Suprapubic skin (tissue), 4 donors: ENCODE measurements at regions not wholly inside any gene's neighbourhood (a gene's known extent, or its start where the extent isn't known, plus 50 kb on each side); places are given as distances from the start of the nearest gene placed in this dataset.

Experiments
- CTCF ChIP-seq, 2 donors: fragments of 200-600 bp in 1 of 2; fragments of 450-650 bp in 1 of 2; sonication (generic) in 1 of 2; IDR thresholded peaks; one replicate each; pipeline ENCODE4 v1.5.1; 2016 to 2019; ENCODE audit warnings: antibody characterized with exemption in 2 of 2, mild to moderate bottlenecking in 1 of 2, moderate library complexity in 1 of 2
- POLR2A ChIP-seq, 2 donors: fragments of 450-650 bp; IDR thresholded peaks; one replicate each; pipeline ENCODE4 v1.6.1; 2017; ENCODE audit warnings: antibody characterized with exemption in 2 of 2, mild to moderate bottlenecking in 2 of 2, moderate library complexity in 2 of 2
- POLR2AphosphoS5 ChIP-seq, 3 donors: sonication (generic); formaldehyde crosslinking; IDR thresholded peaks; one replicate each; pipeline ENCODE4 v1.6.1; 2017; ENCODE audit warnings: antibody characterized with exemption in 3 of 3

- TF ChIP-seq CTCF (IDR thresholded peaks at IDR 0.05) (no peak), POLR2A (IDR thresholded peaks at IDR 0.05) (no peak), POLR2AphosphoS5 (IDR thresholded peaks at IDR 0.05) (no peak)
These were observed 1132.6 kb downstream of the MAT2B start for GRCh38 chr5:164637931-164638521.
